ENCODE measurements at regions not wholly inside any gene's neighbourhood (a gene's known extent, or its start where the extent isn't known, plus 50 kb on each side); places are given as distances from the start of the nearest gene placed in this dataset.

DNA sequence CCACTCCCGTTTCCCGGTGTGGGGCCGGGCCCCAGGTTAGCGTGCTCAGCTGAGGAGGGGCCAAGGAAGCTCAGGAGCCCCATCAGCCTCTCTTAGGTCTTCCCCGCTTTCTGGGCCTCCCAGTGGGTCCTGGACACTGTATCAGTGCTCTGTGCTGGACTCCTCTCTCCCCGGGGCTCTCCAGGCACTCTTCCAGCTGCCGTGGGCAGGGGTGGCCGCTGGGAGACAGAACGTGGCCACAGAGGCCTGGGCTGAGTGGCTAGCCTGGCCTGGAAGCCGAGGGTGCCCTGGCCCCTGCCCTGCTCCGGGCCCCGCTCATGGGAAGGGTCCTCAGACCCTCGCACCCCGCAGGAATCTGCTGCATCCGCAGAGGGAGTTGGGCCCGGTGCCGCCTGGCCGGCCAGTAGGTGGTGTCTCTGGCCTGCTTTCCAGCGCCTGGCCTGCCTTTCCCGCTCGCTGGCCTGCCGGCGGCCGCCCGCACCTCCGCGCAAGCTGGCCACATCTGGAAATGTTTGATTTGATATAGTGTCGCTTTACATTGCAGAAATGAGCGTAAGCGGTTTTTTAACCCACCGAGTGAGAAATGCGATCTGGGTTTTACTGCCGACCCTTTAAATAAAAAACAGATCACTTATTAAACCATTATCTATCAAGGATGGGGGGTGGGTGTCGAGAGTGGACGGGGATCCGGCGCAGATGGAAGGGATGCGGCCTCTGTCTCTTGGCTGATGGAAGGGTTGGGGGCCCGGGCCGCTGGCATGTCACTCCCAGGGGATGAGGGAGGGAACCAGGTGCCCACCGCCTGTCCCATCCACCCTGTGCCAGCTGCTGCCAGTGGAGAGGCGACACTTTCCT, 74.4 kb upstream of the TTC34 start:
- intact Hi-C loops (cut with DNase I): loop anchor here (2.0 to 10.0 kb wide), 4 partner anchors 47 to 549 kb away; no protein-coding TSS in a partner anchor
- Histone ChIP-seq H3K9me3 (peaks cover 5 to 11% of the 10 kb centered on the region in 2 donors), H3K27ac (peak overlapping the region in 1 of 2 donors; percentile 60), H3K4me3 (peak overlapping the region in 1 of 2 donors; percentile 52), H3K4me1 (peaks cover 0 to 12% of the 10 kb centered on the region in 2 donors), H3K27me3 (no peaks in the 10 kb centered on the region), H3K36me3 (no peaks in the 10 kb centered on the region)
- no peak for DNase-seq (ENCODE audit: low spot score in 2 of 2)
- TF ChIP-seq, protein P1, sequence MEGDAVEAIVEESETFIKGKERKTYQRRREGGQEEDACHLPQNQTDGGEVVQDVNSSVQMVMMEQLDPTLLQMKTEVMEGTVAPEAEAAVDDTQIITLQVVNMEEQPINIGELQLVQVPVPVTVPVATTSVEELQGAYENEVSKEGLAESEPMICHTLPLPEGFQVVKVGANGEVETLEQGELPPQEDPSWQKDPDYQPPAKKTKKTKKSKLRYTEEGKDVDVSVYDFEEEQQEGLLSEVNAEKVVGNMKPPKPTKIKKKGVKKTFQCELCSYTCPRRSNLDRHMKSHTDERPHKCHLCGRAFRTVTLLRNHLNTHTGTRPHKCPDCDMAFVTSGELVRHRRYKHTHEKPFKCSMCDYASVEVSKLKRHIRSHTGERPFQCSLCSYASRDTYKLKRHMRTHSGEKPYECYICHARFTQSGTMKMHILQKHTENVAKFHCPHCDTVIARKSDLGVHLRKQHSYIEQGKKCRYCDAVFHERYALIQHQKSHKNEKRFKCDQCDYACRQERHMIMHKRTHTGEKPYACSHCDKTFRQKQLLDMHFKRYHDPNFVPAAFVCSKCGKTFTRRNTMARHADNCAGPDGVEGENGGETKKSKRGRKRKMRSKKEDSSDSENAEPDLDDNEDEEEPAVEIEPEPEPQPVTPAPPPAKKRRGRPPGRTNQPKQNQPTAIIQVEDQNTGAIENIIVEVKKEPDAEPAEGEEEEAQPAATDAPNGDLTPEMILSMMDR (IDR thresholded peaks at IDR 0.05): peak; percentile 73 to 84 (median 84)

DNA sequence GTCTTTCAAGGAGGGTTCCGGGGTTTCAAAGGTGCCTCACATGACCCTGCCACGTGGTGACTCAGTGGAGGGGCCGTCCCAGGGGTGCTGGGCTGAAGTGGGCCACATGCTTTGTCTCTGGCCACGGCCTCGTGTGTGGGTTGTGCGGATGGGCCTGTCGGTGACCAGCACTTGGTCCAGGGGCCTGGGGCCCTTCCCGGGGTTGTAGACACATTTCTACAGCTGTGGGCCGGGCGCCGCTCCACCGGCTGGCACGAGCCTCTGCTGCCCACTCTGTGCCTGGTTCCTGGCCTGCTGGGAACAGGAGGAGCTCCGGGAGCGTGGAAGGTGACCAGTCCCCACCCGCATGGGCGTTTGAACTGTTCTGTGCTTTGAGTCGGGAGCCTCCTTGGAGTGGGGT, 75.4 kb upstream of the TTC34 start:
- no peak overlapping the region for H3K27ac ChIP-seq
- TF ChIP-seq, protein P1 (IDR thresholded peaks at IDR 0.05): no peak
- H3K36me3 ChIP-seq: no peaks in the 10 kb centered on the region
- no peaks in the 10 kb centered on the region for H3K27me3 ChIP-seq
- intact Hi-C loops (cut with DNase I): loop anchor here (2.0 to 10.0 kb wide), 3 partner anchors 188 to 548 kb away; no protein-coding TSS in a partner anchor
- no peak overlapping the region for H3K4me3 ChIP-seq
- peaks cover 0 to 1% of the 10 kb centered on the region in 2 donors for H3K9me3 ChIP-seq
- no peak for DNase-seq (ENCODE audit: low spot score in 2 of 2)
- H3K4me1 ChIP-seq: peaks cover 0 to 12% of the 10 kb centered on the region in 2 donors

DNA sequence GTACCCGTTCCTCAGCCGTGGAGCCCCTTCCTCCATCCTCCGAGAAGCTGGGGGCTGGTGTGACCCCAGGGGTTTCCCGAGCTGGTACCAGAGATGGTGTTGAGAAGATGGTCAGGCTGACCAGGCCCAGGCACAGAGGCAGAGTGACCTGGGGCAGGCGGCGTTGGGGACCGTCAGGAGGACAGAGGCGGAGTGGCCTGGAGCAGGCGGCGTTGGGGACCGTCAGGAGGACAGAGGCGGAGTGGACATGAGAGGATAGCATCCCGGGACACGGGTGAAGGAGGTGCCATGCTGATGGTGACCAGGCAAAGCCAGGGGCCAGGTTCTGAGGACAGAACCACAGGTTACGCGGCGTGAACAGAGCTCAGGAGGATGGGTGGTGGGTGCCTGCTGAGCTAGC, 75.9 kb upstream of the TTC34 start:
- Histone ChIP-seq H3K27ac (no peak overlapping the region), H3K9me3 (no peaks in the 10 kb centered on the region), H3K36me3 (no peaks in the 10 kb centered on the region), H3K4me1 (peaks cover 0 to 12% of the 10 kb centered on the region in 2 donors), H3K27me3 (no peaks in the 10 kb centered on the region), H3K4me3 (no peak overlapping the region)
- no peak for DNase-seq (ENCODE audit: low spot score in 2 of 2)
- TF ChIP-seq, protein P1 (IDR thresholded peaks at IDR 0.05): no peak
- intact Hi-C loops (cut with DNase I): loop anchor here (2.0 to 10.0 kb wide), 3 partner anchors 187 to 547 kb away; no protein-coding TSS in a partner anchor

DNA sequence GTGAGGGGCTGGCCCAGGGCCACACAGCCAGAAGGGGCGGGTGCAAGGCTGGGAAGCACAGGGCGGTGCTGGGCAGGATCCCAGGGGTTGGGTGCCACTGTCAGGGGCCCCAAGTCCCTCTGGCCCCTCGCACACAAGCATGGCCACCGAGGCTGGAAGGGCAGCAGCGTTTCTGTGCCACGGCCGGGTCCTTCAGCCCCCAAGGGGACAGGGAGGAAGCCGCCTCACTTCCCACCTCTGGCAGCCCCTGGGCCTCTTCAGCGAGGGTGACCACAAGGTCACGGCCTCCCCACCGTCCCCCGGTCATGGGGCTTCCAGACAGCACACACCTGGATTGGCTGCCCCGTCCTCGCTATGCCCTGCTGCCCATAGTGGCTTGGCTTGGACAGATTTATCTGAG, 77.1 kb upstream of the TTC34 start:
- Histone ChIP-seq H3K4me1 (peaks cover 0 to 12% of the 10 kb centered on the region in 2 donors), H3K27me3 (no peaks in the 10 kb centered on the region), H3K27ac (no peak overlapping the region), H3K9me3 (no peaks in the 10 kb centered on the region), H3K4me3 (no peak overlapping the region), H3K36me3 (no peaks in the 10 kb centered on the region)
- TF ChIP-seq, protein P1 (IDR thresholded peaks at IDR 0.05): no peak
- no peak for DNase-seq (ENCODE audit: low spot score in 2 of 2)
- intact Hi-C loops (cut with DNase I): loop anchor here (10.0 kb wide), 1 partner anchor 406 kb away; no protein-coding TSS in a partner anchor

DNA sequence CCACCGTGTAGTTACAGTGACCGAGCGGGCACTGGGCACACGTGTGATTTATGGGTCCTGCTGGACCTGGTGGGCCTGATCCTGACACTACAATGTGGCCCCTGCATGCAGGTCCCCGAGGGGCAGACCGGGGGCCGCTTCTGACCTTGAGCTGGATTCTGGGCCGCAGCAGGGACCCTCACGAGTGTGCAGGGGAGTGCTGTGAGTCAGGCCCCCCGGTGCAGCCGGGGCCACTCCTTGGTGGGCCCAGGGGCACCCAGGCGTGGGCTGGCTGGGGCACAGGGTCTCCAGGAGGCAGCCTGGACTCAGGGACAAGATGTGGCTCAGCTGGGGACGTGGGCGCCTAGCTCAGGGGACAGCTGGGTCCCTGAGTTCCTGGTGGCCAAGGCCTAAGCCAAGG, 77.5 kb upstream of the TTC34 start:
- H3K27me3 ChIP-seq: no peaks in the 10 kb centered on the region
- H3K36me3 ChIP-seq: no peaks in the 10 kb centered on the region
- H3K4me1 ChIP-seq: peaks cover 0 to 12% of the 10 kb centered on the region in 2 donors
- intact Hi-C loops (cut with DNase I): loop anchor here (10.0 kb wide), 1 partner anchor 406 kb away; no protein-coding TSS in a partner anchor
- H3K27ac ChIP-seq: no peak overlapping the region
- DNase-seq (ENCODE audit: low spot score in 2 of 2): no peak
- TF ChIP-seq, protein P1 (IDR thresholded peaks at IDR 0.05): no peak
- H3K4me3 ChIP-seq: no peak overlapping the region
- H3K9me3 ChIP-seq: no peaks in the 10 kb centered on the region
